Neural cell (in vitro differentiated cells): ENCODE measurements at regions not wholly inside any gene's neighbourhood (a gene's known extent, or its start where the extent isn't known, plus 50 kb on each side); places are given as distances from the start of the nearest gene placed in this dataset.
"Not testable (repeated sequence)": the region's sequence is repeated elsewhere in the genome, so short reads cannot be mapped to it uniquely, and the experiment has no call there.

Experiments used
- EZH2 ChIP-seq: fragments of 200-600, 300-800 bp; shearing (Covaris generic), sonication (generic); IDR thresholded peaks from 2 replicates; pipeline ENCODE4 v1.6.1; 2014; ENCODE audit warnings: antibody characterized with exemption, low read length, borderline replicate concordance, mild to moderate bottlenecking; ENCODE audit not compliant: insufficient read depth, poor library complexity, severe bottlenecking
- MXI1 ChIP-seq: fragments of 450-650 bp; conservative IDR thresholded peaks from 2 replicates; pipeline ENCODE4 v1.6.1; 2014; ENCODE audit warnings: antibody characterized with exemption, mild to moderate bottlenecking; ENCODE audit not compliant: poor library complexity, severe bottlenecking
- POLR2AphosphoS5 ChIP-seq: IDR thresholded peaks from 2 replicates; pipeline ENCODE4 v1.6.1; 2012
- RAD21 ChIP-seq: fragments of 450-650 bp; conservative IDR thresholded peaks from 2 replicates; pipeline ENCODE4 v1.6.1; 2014; ENCODE audit warnings: antibody characterized with exemption, mild to moderate bottlenecking, moderate library complexity
- SMC3 ChIP-seq: fragments of 450-650 bp; conservative IDR thresholded peaks from 2 replicates; pipeline ENCODE4 v1.6.1; 2014; ENCODE audit warnings: antibody characterized with exemption, mild to moderate bottlenecking, moderate library complexity; ENCODE audit not compliant: poor library complexity
- TF ChIP-seq, protein P1 (sequence below): fragments of 450-650 bp; IDR thresholded peaks from 2 replicates; pipeline ENCODE4 v1.5.1; 2014; ENCODE audit warnings: antibody characterized with exemption, mild to moderate bottlenecking, moderate library complexity; ENCODE audit not compliant: poor library complexity, severe bottlenecking

DNA sequence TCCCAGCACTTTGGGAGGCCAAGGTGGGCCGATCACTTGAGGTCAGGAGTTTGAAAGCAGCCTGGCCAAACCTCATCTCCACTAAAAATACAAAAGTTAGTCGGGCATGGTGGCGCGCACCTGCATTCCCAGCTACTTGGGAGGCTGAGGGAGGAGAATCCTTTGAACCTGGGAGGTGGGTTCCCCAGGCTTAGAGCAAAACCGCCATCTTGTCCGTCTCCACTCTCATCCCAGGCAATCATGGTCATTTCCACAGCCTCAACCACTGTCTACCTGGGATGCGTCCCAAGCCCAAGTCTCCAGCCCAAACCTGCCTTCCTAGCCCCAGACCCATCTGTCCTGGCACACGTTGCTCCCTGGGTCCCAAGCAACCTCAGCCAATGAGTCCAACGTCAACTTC lies 71.1 kb upstream of the CLEC6A start:
- TF ChIP-seq, protein P1, sequence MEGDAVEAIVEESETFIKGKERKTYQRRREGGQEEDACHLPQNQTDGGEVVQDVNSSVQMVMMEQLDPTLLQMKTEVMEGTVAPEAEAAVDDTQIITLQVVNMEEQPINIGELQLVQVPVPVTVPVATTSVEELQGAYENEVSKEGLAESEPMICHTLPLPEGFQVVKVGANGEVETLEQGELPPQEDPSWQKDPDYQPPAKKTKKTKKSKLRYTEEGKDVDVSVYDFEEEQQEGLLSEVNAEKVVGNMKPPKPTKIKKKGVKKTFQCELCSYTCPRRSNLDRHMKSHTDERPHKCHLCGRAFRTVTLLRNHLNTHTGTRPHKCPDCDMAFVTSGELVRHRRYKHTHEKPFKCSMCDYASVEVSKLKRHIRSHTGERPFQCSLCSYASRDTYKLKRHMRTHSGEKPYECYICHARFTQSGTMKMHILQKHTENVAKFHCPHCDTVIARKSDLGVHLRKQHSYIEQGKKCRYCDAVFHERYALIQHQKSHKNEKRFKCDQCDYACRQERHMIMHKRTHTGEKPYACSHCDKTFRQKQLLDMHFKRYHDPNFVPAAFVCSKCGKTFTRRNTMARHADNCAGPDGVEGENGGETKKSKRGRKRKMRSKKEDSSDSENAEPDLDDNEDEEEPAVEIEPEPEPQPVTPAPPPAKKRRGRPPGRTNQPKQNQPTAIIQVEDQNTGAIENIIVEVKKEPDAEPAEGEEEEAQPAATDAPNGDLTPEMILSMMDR: not testable (repeated sequence)
- not testable (repeated sequence) for TF ChIP-seq MXI1, EZH2, POLR2AphosphoS5, RAD21, SMC3
